NCI-H2029 (cell line): ENCODE measurements at regions not wholly inside any gene's neighbourhood (a gene's known extent, or its start where the extent isn't known, plus 50 kb on each side); places are given as distances from the start of the nearest gene placed in this dataset.

Source experiments
- DNase-seq: peaks from one replicate; lab custom pipeline; 2025; lab: John Stamatoyannopoulos, UW

- no peak for DNase-seq
These were observed 88.0 kb downstream of the BANF2 start for GRCh38 chr20:17787816-17788215.

- no peak for DNase-seq
These were observed 86.5 kb downstream of the BANF2 start for GRCh38 chr20:17786221-17786718.
